CD8-positive, alpha-beta memory T cell (primary cell): ENCODE measurements at regions not wholly inside any gene's neighbourhood (a gene's known extent, or its start where the extent isn't known, plus 50 kb on each side); places are given as distances from the start of the nearest gene placed in this dataset.

Experiments used
- CTCF ChIA-PET: fragments of 350-600 bp; sonication (Branson Sonifier 250); formaldehyde crosslinking; loops from one replicate; lab custom pipeline; 2021; ENCODE audit warnings: antibody characterized with exemption; lab: Charles Lee
- POLR2A ChIA-PET: fragments of 350-600 bp; sonication (Branson Sonifier 250); formaldehyde crosslinking; loops from one replicate; lab custom pipeline; 2021; ENCODE audit warnings: antibody characterized with exemption; lab: Charles Lee
- DNase-seq, 5 donors: peaks; one replicate each; pipeline versions ENCODE4 v3.0.0 to v3.0.0-alpha.2; 2020 to 2022; ENCODE audit warnings: mixed read lengths in 1 of 5
- H3K27ac ChIP-seq: one replicate; pipeline ENCODE4 v1.7.0; 2013; ENCODE audit warnings: low read depth, mild to moderate bottlenecking, low read length, moderate library complexity
- H3K27me3 ChIP-seq: 2 replicates; pipeline ENCODE4 v1.7.0; 2013; ENCODE audit warnings: low read length, mild to moderate bottlenecking; ENCODE audit not compliant: insufficient read depth, poor library complexity, severe bottlenecking
- H3K36me3 ChIP-seq: 2 replicates; pipeline ENCODE4 v1.7.0; 2013; ENCODE audit warnings: mild to moderate bottlenecking, low read length, moderate library complexity; ENCODE audit not compliant: insufficient read depth
- H3K4me1 ChIP-seq: 2 replicates; pipeline ENCODE4 v1.7.0; 2013; ENCODE audit warnings: mild to moderate bottlenecking, low read length, moderate library complexity; ENCODE audit not compliant: insufficient read depth
- H3K4me3 ChIP-seq: 2 replicates; pipeline ENCODE4 v1.7.0; 2013; ENCODE audit warnings: mild to moderate bottlenecking, low read length
- H3K9me3 ChIP-seq: 2 replicates; pipeline ENCODE4 v1.7.0; 2013; ENCODE audit warnings: mild to moderate bottlenecking, low read length
- H3K27ac Mint-ChIP-seq, 8 donors: one replicate each; pipeline ENCODE4 v1.8.0; 2020 to 2021; ENCODE audit warnings: mixed read lengths in 8 of 8, mild to moderate bottlenecking in 6 of 8, inconsistent platforms in 3 of 8, moderate library complexity in 3 of 8
- H3K27me3 Mint-ChIP-seq, 2 donors: one replicate each; pipeline ENCODE4 v1.8.0; 2020 to 2021; ENCODE audit warnings: mixed read lengths in 2 of 2, mild to moderate bottlenecking in 1 of 2, moderate library complexity in 1 of 2
- H3K36me3 Mint-ChIP-seq, 3 donors: one replicate each; pipeline ENCODE4 v1.8.0; 2020 to 2021; ENCODE audit warnings: mixed read lengths in 3 of 3, inconsistent platforms in 1 of 3, mild to moderate bottlenecking in 1 of 3
- H3K4me1 Mint-ChIP-seq, 3 donors: one replicate each; pipeline ENCODE4 v1.8.0; 2020 to 2021; ENCODE audit warnings: mixed read lengths in 3 of 3, inconsistent platforms in 1 of 3, mild to moderate bottlenecking in 1 of 3
- H3K4me3 Mint-ChIP-seq, 7 donors: one replicate each; pipeline ENCODE4 v1.8.0; 2020 to 2021; ENCODE audit warnings: mixed read lengths in 7 of 7, mild to moderate bottlenecking in 6 of 7, moderate library complexity in 4 of 7, inconsistent platforms in 2 of 7
- H3K9me3 Mint-ChIP-seq, 5 donors: one replicate each; pipeline ENCODE4 v1.8.0; 2020 to 2022; ENCODE audit warnings: mixed read lengths in 5 of 5, mild to moderate bottlenecking in 3 of 5, moderate library complexity in 2 of 5, inconsistent platforms in 1 of 5

GRCh38 chr20:59094576-59094975 lies 52.0 kb upstream of the PRELID3B start:
- no peaks in the 10 kb centered on the region for H3K4me1 ChIP-seq
- H3K27ac Mint-ChIP-seq, result no peak overlapping the region
- ChIA-PET POLR2A (no interaction called here), CTCF (interaction anchor here (6.2 kb wide), 1 partner anchor 113 kb away, joined by 25 read pairs; no protein-coding TSS in a partner anchor)
- no peaks in the 10 kb centered on the region for H3K9me3 Mint-ChIP-seq
- no peak overlapping the region for H3K4me3 ChIP-seq
- no peak for DNase-seq
- H3K36me3 ChIP-seq, result no peaks in the 10 kb centered on the region
- H3K27me3 Mint-ChIP-seq, result no peaks in the 10 kb centered on the region
- no peak overlapping the region for H3K27ac ChIP-seq
- H3K4me3 Mint-ChIP-seq, result no peak overlapping the region
- H3K4me1 Mint-ChIP-seq, result peaks cover 3 to 5% (median 4%) of the 10 kb centered on the region in 3 donors
- no peaks in the 10 kb centered on the region for H3K36me3 Mint-ChIP-seq
- H3K27me3 ChIP-seq, result no peaks in the 10 kb centered on the region
- H3K9me3 ChIP-seq, result no peaks in the 10 kb centered on the region
